ENCODE measurements at regions not wholly inside any gene's neighbourhood (a gene's known extent, or its start where the extent isn't known, plus 50 kb on each side); places are given as distances from the start of the nearest gene placed in this dataset.
A peak's percentile ranks its signal among the peaks of the same experiment; 100 is the strongest.
"Not testable (repeated sequence)": the region's sequence is repeated elsewhere in the genome, so short reads cannot be mapped to it uniquely, and the experiment has no call there.

- H3K27me3 ChIP-seq (ENCODE audit: control insufficient read depth in 5 of 5, insufficient read depth in 4 of 5, low read length in 5 of 5), result no peaks in the 10 kb centered on the region
- no peak overlapping the region for H3K9ac ChIP-seq (ENCODE audit: low read length in 5 of 5)
- H3K4me1 ChIP-seq (ENCODE audit: control insufficient read depth in 5 of 5, insufficient read depth in 5 of 5, low read length in 5 of 5), result no peaks in the 10 kb centered on the region
- H3K36me3 ChIP-seq (ENCODE audit: control insufficient read depth in 5 of 5, insufficient read depth in 5 of 5, low read length in 5 of 5), result no peaks in the 10 kb centered on the region
- no peak overlapping the region for H3K27ac ChIP-seq (ENCODE audit: low read depth, low read length)
- H3K4me3 ChIP-seq (ENCODE audit: low read depth in 1 of 5, low read length in 5 of 5), result no peak overlapping the region
- H3K9me3 ChIP-seq (ENCODE audit: control insufficient read depth in 5 of 5, low read length in 5 of 5), result no peaks in the 10 kb centered on the region
These were observed 406.4 kb upstream of the NPAP1 start for GRCh38 chr15:24269166-24269571.

- no peak overlapping the region for H3K4me3 ChIP-seq (ENCODE audit: low read depth in 1 of 5, low read length in 5 of 5)
These were observed 405.7 kb upstream of the NPAP1 start for GRCh38 chr15:24269923-24270322.

GRCh38 chr15:24271496-24272244, 403.9 kb upstream of the NPAP1 start:
- not testable (repeated sequence) for H3K9ac ChIP-seq (ENCODE audit: low read length in 5 of 5); H3K27ac ChIP-seq (ENCODE audit: low read depth, low read length); H3K36me3 ChIP-seq (ENCODE audit: control insufficient read depth in 5 of 5, insufficient read depth in 5 of 5, low read length in 5 of 5); H3K4me1 ChIP-seq (ENCODE audit: control insufficient read depth in 5 of 5, insufficient read depth in 5 of 5, low read length in 5 of 5); H3K9me3 ChIP-seq (ENCODE audit: control insufficient read depth in 5 of 5, low read length in 5 of 5); H3K27me3 ChIP-seq (ENCODE audit: control insufficient read depth in 5 of 5, insufficient read depth in 4 of 5, low read length in 5 of 5)
- H3K4me3 ChIP-seq (ENCODE audit: low read depth in 1 of 5, low read length in 5 of 5), result peak overlapping the region in 1 of 5 donors; percentile 22

More at GRCh38 chr15:24269923-24270322, 405.7 kb upstream of the NPAP1 start:
- H3K4me1 ChIP-seq (ENCODE audit: control insufficient read depth in 5 of 5, insufficient read depth in 5 of 5, low read length in 5 of 5), result no peaks in the 10 kb centered on the region
- no peak overlapping the region for H3K27ac ChIP-seq (ENCODE audit: low read depth, low read length)
- H3K36me3 ChIP-seq (ENCODE audit: control insufficient read depth in 5 of 5, insufficient read depth in 5 of 5, low read length in 5 of 5), result no peaks in the 10 kb centered on the region
- no peak overlapping the region for H3K9ac ChIP-seq (ENCODE audit: low read length in 5 of 5)
- H3K27me3 ChIP-seq (ENCODE audit: control insufficient read depth in 5 of 5, insufficient read depth in 4 of 5, low read length in 5 of 5), result no peaks in the 10 kb centered on the region
- no peaks in the 10 kb centered on the region for H3K9me3 ChIP-seq (ENCODE audit: control insufficient read depth in 5 of 5, low read length in 5 of 5)

- no peak overlapping the region for H3K4me3 ChIP-seq (ENCODE audit: low read depth in 1 of 5, low read length in 5 of 5)
- H3K36me3 ChIP-seq (ENCODE audit: control insufficient read depth in 5 of 5, insufficient read depth in 5 of 5, low read length in 5 of 5), result no peaks in the 10 kb centered on the region
- H3K27me3 ChIP-seq (ENCODE audit: control insufficient read depth in 5 of 5, insufficient read depth in 4 of 5, low read length in 5 of 5), result no peaks in the 10 kb centered on the region
- H3K4me1 ChIP-seq (ENCODE audit: control insufficient read depth in 5 of 5, insufficient read depth in 5 of 5, low read length in 5 of 5), result no peaks in the 10 kb centered on the region
- no peak overlapping the region for H3K27ac ChIP-seq (ENCODE audit: low read depth, low read length)
- H3K9ac ChIP-seq (ENCODE audit: low read length in 5 of 5), result no peak overlapping the region
- H3K9me3 ChIP-seq (ENCODE audit: control insufficient read depth in 5 of 5, low read length in 5 of 5), result no peaks in the 10 kb centered on the region
These were observed 382.7 kb upstream of the NPAP1 start for GRCh38 chr15:24292837-24293236.

GRCh38 chr15:24300804-24301368, 374.7 kb upstream of the NPAP1 start:
- not testable (repeated sequence) for H3K27me3 ChIP-seq (ENCODE audit: control insufficient read depth in 5 of 5, insufficient read depth in 4 of 5, low read length in 5 of 5); H3K9ac ChIP-seq (ENCODE audit: low read length in 5 of 5); H3K36me3 ChIP-seq (ENCODE audit: control insufficient read depth in 5 of 5, insufficient read depth in 5 of 5, low read length in 5 of 5); H3K27ac ChIP-seq (ENCODE audit: low read depth, low read length); H3K4me3 ChIP-seq (ENCODE audit: low read depth in 1 of 5, low read length in 5 of 5); H3K4me1 ChIP-seq (ENCODE audit: control insufficient read depth in 5 of 5, insufficient read depth in 5 of 5, low read length in 5 of 5); H3K9me3 ChIP-seq (ENCODE audit: control insufficient read depth in 5 of 5, low read length in 5 of 5)

- not testable (repeated sequence) for H3K36me3 ChIP-seq (ENCODE audit: control insufficient read depth in 5 of 5, insufficient read depth in 5 of 5, low read length in 5 of 5)
These were observed 373.6 kb upstream of the NPAP1 start for GRCh38 chr15:24301999-24302398.

GRCh38 chr15:24304747-24305146, 370.8 kb upstream of the NPAP1 start:
- H3K9me3 ChIP-seq (ENCODE audit: control insufficient read depth in 5 of 5, low read length in 5 of 5); H3K9ac ChIP-seq (ENCODE audit: low read length in 5 of 5); H3K4me3 ChIP-seq (ENCODE audit: low read depth in 1 of 5, low read length in 5 of 5); H3K27me3 ChIP-seq (ENCODE audit: control insufficient read depth in 5 of 5, insufficient read depth in 4 of 5, low read length in 5 of 5); H3K27ac ChIP-seq (ENCODE audit: low read depth, low read length); H3K4me1 ChIP-seq (ENCODE audit: control insufficient read depth in 5 of 5, insufficient read depth in 5 of 5, low read length in 5 of 5); H3K36me3 ChIP-seq (ENCODE audit: control insufficient read depth in 5 of 5, insufficient read depth in 5 of 5, low read length in 5 of 5): not testable (repeated sequence)

More at GRCh38 chr15:24301999-24302398, 373.6 kb upstream of the NPAP1 start:
- not testable (repeated sequence) for H3K4me3 ChIP-seq (ENCODE audit: low read depth in 1 of 5, low read length in 5 of 5); H3K4me1 ChIP-seq (ENCODE audit: control insufficient read depth in 5 of 5, insufficient read depth in 5 of 5, low read length in 5 of 5); H3K27me3 ChIP-seq (ENCODE audit: control insufficient read depth in 5 of 5, insufficient read depth in 4 of 5, low read length in 5 of 5); H3K9me3 ChIP-seq (ENCODE audit: control insufficient read depth in 5 of 5, low read length in 5 of 5); H3K9ac ChIP-seq (ENCODE audit: low read length in 5 of 5); H3K27ac ChIP-seq (ENCODE audit: low read depth, low read length)

- H3K36me3 ChIP-seq (ENCODE audit: control insufficient read depth in 5 of 5, insufficient read depth in 5 of 5, low read length in 5 of 5); H3K27ac ChIP-seq (ENCODE audit: low read depth, low read length): not testable (repeated sequence)
These were observed 369.9 kb upstream of the NPAP1 start for GRCh38 chr15:24305643-24306042.

GRCh38 chr15:24309700-24310099, 365.9 kb upstream of the NPAP1 start:
- H3K27ac ChIP-seq (ENCODE audit: low read depth, low read length); H3K36me3 ChIP-seq (ENCODE audit: control insufficient read depth in 5 of 5, insufficient read depth in 5 of 5, low read length in 5 of 5): not testable (repeated sequence)

More at GRCh38 chr15:24305643-24306042, 369.9 kb upstream of the NPAP1 start:
- H3K4me3 ChIP-seq (ENCODE audit: low read depth in 1 of 5, low read length in 5 of 5); H3K4me1 ChIP-seq (ENCODE audit: control insufficient read depth in 5 of 5, insufficient read depth in 5 of 5, low read length in 5 of 5); H3K27me3 ChIP-seq (ENCODE audit: control insufficient read depth in 5 of 5, insufficient read depth in 4 of 5, low read length in 5 of 5); H3K9me3 ChIP-seq (ENCODE audit: control insufficient read depth in 5 of 5, low read length in 5 of 5); H3K9ac ChIP-seq (ENCODE audit: low read length in 5 of 5): not testable (repeated sequence)

GRCh38 chr15:24311692-24312091, 363.9 kb upstream of the NPAP1 start:
- H3K4me1 ChIP-seq (ENCODE audit: control insufficient read depth in 5 of 5, insufficient read depth in 5 of 5, low read length in 5 of 5); H3K27ac ChIP-seq (ENCODE audit: low read depth, low read length); H3K4me3 ChIP-seq (ENCODE audit: low read depth in 1 of 5, low read length in 5 of 5); H3K27me3 ChIP-seq (ENCODE audit: control insufficient read depth in 5 of 5, insufficient read depth in 4 of 5, low read length in 5 of 5); H3K36me3 ChIP-seq (ENCODE audit: control insufficient read depth in 5 of 5, insufficient read depth in 5 of 5, low read length in 5 of 5); H3K9ac ChIP-seq (ENCODE audit: low read length in 5 of 5); H3K9me3 ChIP-seq (ENCODE audit: control insufficient read depth in 5 of 5, low read length in 5 of 5): not testable (repeated sequence)

More at GRCh38 chr15:24309700-24310099, 365.9 kb upstream of the NPAP1 start:
- not testable (repeated sequence) for H3K27me3 ChIP-seq (ENCODE audit: control insufficient read depth in 5 of 5, insufficient read depth in 4 of 5, low read length in 5 of 5); H3K9ac ChIP-seq (ENCODE audit: low read length in 5 of 5); H3K4me3 ChIP-seq (ENCODE audit: low read depth in 1 of 5, low read length in 5 of 5); H3K4me1 ChIP-seq (ENCODE audit: control insufficient read depth in 5 of 5, insufficient read depth in 5 of 5, low read length in 5 of 5); H3K9me3 ChIP-seq (ENCODE audit: control insufficient read depth in 5 of 5, low read length in 5 of 5)
